Ishikawa (cell line): ENCODE measurements at regions not wholly inside any gene's neighbourhood (a gene's known extent, or its start where the extent isn't known, plus 50 kb on each side); places are given as distances from the start of the nearest gene placed in this dataset.

Experiments used
- CEBPB ChIP-seq: IDR thresholded peaks from 2 replicates; pipeline ENCODE4 v1.6.1; 2012
- CREB1 ChIP-seq: IDR thresholded peaks from 2 replicates; pipeline ENCODE4 v1.6.1; 2012; ENCODE audit warnings: low read depth
- EGR1 ChIP-seq: IDR thresholded peaks from 2 replicates; pipeline ENCODE4 v1.6.1; 2012
- EP300 ChIP-seq: IDR thresholded peaks from 2 replicates; pipeline ENCODE4 v1.6.1; 2012; ENCODE audit warnings: borderline replicate concordance
- FOXM1 ChIP-seq: IDR thresholded peaks from 2 replicates; pipeline ENCODE4 v1.6.1; 2012; ENCODE audit warnings: low read depth, borderline replicate concordance
- MAX ChIP-seq: IDR thresholded peaks from 2 replicates; pipeline ENCODE4 v1.6.1; 2012
- NFIC ChIP-seq: IDR thresholded peaks from 2 replicates; pipeline ENCODE4 v1.6.1; 2012
- RAD21 ChIP-seq: IDR thresholded peaks from 2 replicates; pipeline ENCODE4 v1.6.1; 2012; ENCODE audit warnings: low read depth
- TAF1 ChIP-seq: IDR thresholded peaks from 2 replicates; pipeline ENCODE4 v1.6.1; 2012; ENCODE audit warnings: low read depth, mild to moderate bottlenecking
- TCF12 ChIP-seq: IDR thresholded peaks from 2 replicates; pipeline ENCODE4 v1.6.1; 2012; ENCODE audit warnings: low read depth
- TEAD4 ChIP-seq: IDR thresholded peaks from 2 replicates; pipeline ENCODE4 v1.6.1; 2012
- YY1 ChIP-seq: IDR thresholded peaks from 2 replicates; pipeline ENCODE4 v1.6.1; 2012; ENCODE audit warnings: low read depth
- ZBTB7A ChIP-seq: IDR thresholded peaks from 2 replicates; pipeline ENCODE4 v1.6.1; 2012; ENCODE audit warnings: low read depth
- TF ChIP-seq, protein P1 (sequence below): IDR thresholded peaks from 2 replicates; pipeline ENCODE4 v1.6.1; 2012
- TF ChIP-seq, protein P2 (sequence below): IDR thresholded peaks from 2 replicates; pipeline ENCODE4 v1.6.1; 2012; ENCODE audit warnings: low read depth, mild to moderate bottlenecking

GRCh38 chr5:128858995-128859394, 106.3 kb upstream of the SLC27A6 start:
- TF ChIP-seq EP300 (no peak), YY1 (no peak), ZBTB7A (no peak), FOXM1 (no peak), TEAD4 (no peak), CREB1 (no peak), CEBPB (no peak), EGR1 (no peak)
- TF ChIP-seq, protein P1, sequence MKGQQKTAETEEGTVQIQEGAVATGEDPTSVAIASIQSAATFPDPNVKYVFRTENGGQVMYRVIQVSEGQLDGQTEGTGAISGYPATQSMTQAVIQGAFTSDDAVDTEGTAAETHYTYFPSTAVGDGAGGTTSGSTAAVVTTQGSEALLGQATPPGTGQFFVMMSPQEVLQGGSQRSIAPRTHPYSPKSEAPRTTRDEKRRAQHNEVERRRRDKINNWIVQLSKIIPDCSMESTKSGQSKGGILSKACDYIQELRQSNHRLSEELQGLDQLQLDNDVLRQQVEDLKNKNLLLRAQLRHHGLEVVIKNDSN, result no peak

DNA sequence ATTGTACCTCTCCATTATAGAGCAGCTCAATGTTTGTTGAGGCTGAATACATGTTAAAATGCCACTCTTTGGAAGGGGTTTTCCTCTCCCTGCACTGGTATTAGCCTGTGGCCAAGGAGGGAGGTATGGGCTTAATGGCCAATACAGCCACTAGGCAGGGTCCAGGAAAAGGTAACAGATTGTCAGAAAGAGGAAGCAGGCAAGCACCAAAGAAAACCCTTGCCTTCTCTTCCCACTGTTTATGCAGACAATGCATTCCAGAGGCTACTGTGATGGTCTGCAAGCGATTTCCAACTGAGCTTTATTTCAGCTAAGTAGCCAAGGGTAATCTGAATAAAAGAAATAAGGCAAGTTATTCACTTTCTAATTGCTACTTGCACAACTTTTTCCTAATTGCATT, 95.3 kb upstream of the SLC27A6 start:
- TF ChIP-seq FOXM1 (no peak), CREB1 (no peak), YY1 (no peak), RAD21 (no peak), CEBPB (no peak), NFIC (no peak), ZBTB7A (no peak), TEAD4 (no peak), EGR1 (no peak), EP300 (no peak), MAX (no peak), TAF1 (no peak), TCF12 (no peak)
- TF ChIP-seq, protein P1, result no peak
- TF ChIP-seq, protein P2, sequence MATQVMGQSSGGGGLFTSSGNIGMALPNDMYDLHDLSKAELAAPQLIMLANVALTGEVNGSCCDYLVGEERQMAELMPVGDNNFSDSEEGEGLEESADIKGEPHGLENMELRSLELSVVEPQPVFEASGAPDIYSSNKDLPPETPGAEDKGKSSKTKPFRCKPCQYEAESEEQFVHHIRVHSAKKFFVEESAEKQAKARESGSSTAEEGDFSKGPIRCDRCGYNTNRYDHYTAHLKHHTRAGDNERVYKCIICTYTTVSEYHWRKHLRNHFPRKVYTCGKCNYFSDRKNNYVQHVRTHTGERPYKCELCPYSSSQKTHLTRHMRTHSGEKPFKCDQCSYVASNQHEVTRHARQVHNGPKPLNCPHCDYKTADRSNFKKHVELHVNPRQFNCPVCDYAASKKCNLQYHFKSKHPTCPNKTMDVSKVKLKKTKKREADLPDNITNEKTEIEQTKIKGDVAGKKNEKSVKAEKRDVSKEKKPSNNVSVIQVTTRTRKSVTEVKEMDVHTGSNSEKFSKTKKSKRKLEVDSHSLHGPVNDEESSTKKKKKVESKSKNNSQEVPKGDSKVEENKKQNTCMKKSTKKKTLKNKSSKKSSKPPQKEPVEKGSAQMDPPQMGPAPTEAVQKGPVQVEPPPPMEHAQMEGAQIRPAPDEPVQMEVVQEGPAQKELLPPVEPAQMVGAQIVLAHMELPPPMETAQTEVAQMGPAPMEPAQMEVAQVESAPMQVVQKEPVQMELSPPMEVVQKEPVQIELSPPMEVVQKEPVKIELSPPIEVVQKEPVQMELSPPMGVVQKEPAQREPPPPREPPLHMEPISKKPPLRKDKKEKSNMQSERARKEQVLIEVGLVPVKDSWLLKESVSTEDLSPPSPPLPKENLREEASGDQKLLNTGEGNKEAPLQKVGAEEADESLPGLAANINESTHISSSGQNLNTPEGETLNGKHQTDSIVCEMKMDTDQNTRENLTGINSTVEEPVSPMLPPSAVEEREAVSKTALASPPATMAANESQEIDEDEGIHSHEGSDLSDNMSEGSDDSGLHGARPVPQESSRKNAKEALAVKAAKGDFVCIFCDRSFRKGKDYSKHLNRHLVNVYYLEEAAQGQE, result no peak

DNA sequence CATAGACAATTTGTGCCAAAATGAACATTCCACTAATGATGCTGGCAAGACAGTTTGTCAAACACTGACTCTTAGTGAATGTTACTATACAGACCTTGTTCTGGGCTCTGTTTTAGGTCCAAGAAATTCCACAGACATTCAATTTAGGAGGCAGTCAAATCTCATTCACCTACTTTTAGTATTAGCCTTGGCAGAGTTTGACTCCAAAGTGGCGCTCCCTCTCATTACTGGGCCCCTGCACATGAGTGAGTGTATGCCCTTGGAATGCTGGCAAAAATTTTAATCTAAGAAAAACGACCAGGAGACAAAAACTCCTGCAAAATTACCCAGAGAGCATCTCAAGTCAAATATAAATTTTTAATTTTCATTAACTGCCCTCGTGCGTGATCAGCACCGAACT, 94.9 kb upstream of the SLC27A6 start:
- TF ChIP-seq RAD21 (no peak), ZBTB7A (no peak), YY1 (no peak), TAF1 (no peak), EP300 (no peak)
- TF ChIP-seq, protein P2, result no peak
- TF ChIP-seq, protein P1, result no peak

- TF ChIP-seq EGR1 (no peak), MAX (no peak), TAF1 (no peak), RAD21 (no peak), EP300 (no peak), FOXM1 (no peak), ZBTB7A (no peak), YY1 (no peak), TCF12 (no peak), CEBPB (no peak), NFIC (no peak), TEAD4 (no peak)
- TF ChIP-seq, protein P2, result no peak
- TF ChIP-seq, protein P1, result no peak
Measured at GRCh38 chr5:128870923-128871322, 94.4 kb upstream of the SLC27A6 start.
